HEK293 (cell line): ENCODE measurements at regions not wholly inside any gene's neighbourhood (a gene's known extent, or its start where the extent isn't known, plus 50 kb on each side); places are given as distances from the start of the nearest gene placed in this dataset.

Experiments
- CTCF ChIA-PET: fragments of 350-600 bp; formaldehyde crosslinking; extraction: SDS; loops from one replicate; lab custom pipeline; 2021; ENCODE audit warnings: antibody characterized with exemption; lab: Yijun Ruan, JAX
- POLR2A ChIA-PET: fragments of 300-600 bp; formaldehyde crosslinking; extraction: SDS; loops from one replicate; lab custom pipeline; 2020; ENCODE audit warnings: antibody characterized with exemption, inconsistent platforms; lab: Yijun Ruan, JAX
- H3K27ac ChIP-seq: fragments of 200-500 bp; sonication (Bioruptor generic); 2 replicates; pipeline ENCODE4 v1.5.1; 2014; ENCODE audit warnings: low read depth, low read length, control low read depth, inconsistent platforms; ENCODE audit errors: extremely low read depth
- H3K36me3 ChIP-seq, 2 experiments: fragments of 200-500 bp in 1 of 2; sonication (Bioruptor generic) in 1 of 2; 1 replicate in 1 of 2; 2 replicates in 1 of 2; pipeline ENCODE4 v1.5.1; 2014 to 2017; ENCODE audit warnings: inconsistent platforms in 2 of 2, low read length in 2 of 2; ENCODE audit not compliant: control insufficient read depth in 2 of 2, insufficient read depth in 1 of 2
- H3K4me1 ChIP-seq: fragments of 200-500 bp; sonication (Bioruptor generic); 2 replicates; pipeline ENCODE4 v1.5.1; 2014; ENCODE audit warnings: mild to moderate bottlenecking, low read length, inconsistent platforms; ENCODE audit not compliant: control insufficient read depth, insufficient read depth
- H3K4me3 ChIP-seq: 2 replicates; pipeline ENCODE4 v1.5.1; 2011; ENCODE audit warnings: low read depth, mild to moderate bottlenecking, control low read depth, low read length, moderate library complexity
- H3K9me3 ChIP-seq: fragments of 200-500 bp; sonication (Bioruptor generic); 2 replicates; pipeline ENCODE4 v1.5.1; 2014; ENCODE audit warnings: low read depth, low read length, inconsistent platforms; ENCODE audit not compliant: control insufficient read depth, insufficient read depth
- FEZF1 ChIP-seq: fragments of 450-650 bp; formaldehyde crosslinking; IDR thresholded peaks from 2 replicates; pipeline ENCODE4 v1.5.1; 2016; ENCODE audit warnings: missing biosample characterization, missing genetic modification characterization
- REPIN1 ChIP-seq: fragments of 450-650 bp; formaldehyde crosslinking; IDR thresholded peaks from 2 replicates; pipeline ENCODE4 v1.5.1; 2017; ENCODE audit warnings: missing biosample characterization, missing genetic modification characterization, low read depth
- SALL2 ChIP-seq: fragments of 450-650 bp; formaldehyde crosslinking; IDR thresholded peaks from 2 replicates; pipeline ENCODE4 v1.5.0; 2017; ENCODE audit warnings: missing biosample characterization, mild to moderate bottlenecking, missing genetic modification characterization, borderline replicate concordance
- SP7 ChIP-seq: fragments of 450-650 bp; formaldehyde crosslinking; IDR thresholded peaks from 2 replicates; pipeline ENCODE4 v1.5.1; 2016; ENCODE audit warnings: missing biosample characterization, missing genetic modification characterization
- YY2 ChIP-seq: fragments of 450-650 bp; formaldehyde crosslinking; IDR thresholded peaks from 2 replicates; pipeline ENCODE4 v1.5.1; 2016; ENCODE audit warnings: missing biosample characterization, missing genetic modification characterization
- ZNF133 ChIP-seq: fragments of 450-650 bp; formaldehyde crosslinking; IDR thresholded peaks from 2 replicates; pipeline ENCODE4 v1.5.1; 2016; ENCODE audit warnings: missing biosample characterization, missing genetic modification characterization
- ZNF2 ChIP-seq: fragments of 450-650 bp; formaldehyde crosslinking; IDR thresholded peaks from 2 replicates; pipeline ENCODE4 v1.5.1; 2016; ENCODE audit warnings: missing biosample characterization, missing genetic modification characterization
- ZNF214 ChIP-seq: fragments of 450-650 bp; formaldehyde crosslinking; IDR thresholded peaks from 2 replicates; pipeline ENCODE4 v1.5.1; 2017; ENCODE audit warnings: missing biosample characterization, mild to moderate bottlenecking, missing genetic modification characterization, borderline replicate concordance
- ZNF24 ChIP-seq: fragments of 450-650 bp; formaldehyde crosslinking; IDR thresholded peaks from 2 replicates; pipeline ENCODE4 v1.5.1; 2016; ENCODE audit warnings: missing biosample characterization, missing genetic modification characterization
- ZNF266 ChIP-seq: fragments of 450-650 bp; formaldehyde crosslinking; IDR thresholded peaks from 2 replicates; pipeline ENCODE4 v1.5.1; 2016; ENCODE audit warnings: missing biosample characterization, missing genetic modification characterization, low read depth
- ZNF548 ChIP-seq: fragments of 450-650 bp; formaldehyde crosslinking; IDR thresholded peaks from 2 replicates; pipeline ENCODE4 v1.5.1; 2016; ENCODE audit warnings: missing biosample characterization, missing genetic modification characterization
- ZNF660 ChIP-seq: fragments of 450-650 bp; IDR thresholded peaks from 2 replicates; pipeline ENCODE4 v1.5.1; 2018; ENCODE audit warnings: missing biosample characterization, mild to moderate bottlenecking, missing genetic modification characterization
- ZNF701 ChIP-seq: fragments of 450-650 bp; formaldehyde crosslinking; IDR thresholded peaks from 2 replicates; pipeline ENCODE4 v1.5.1; 2016; ENCODE audit warnings: missing biosample characterization, missing genetic modification characterization
- ZNF747 ChIP-seq: fragments of 450-650 bp; formaldehyde crosslinking; IDR thresholded peaks from 2 replicates; pipeline ENCODE4 v1.5.1; 2016; ENCODE audit warnings: missing biosample characterization, missing genetic modification characterization
- ZXDB ChIP-seq: fragments of 450-650 bp; formaldehyde crosslinking; IDR thresholded peaks from 2 replicates; pipeline ENCODE4 v1.5.1; 2016; ENCODE audit warnings: missing biosample characterization, missing genetic modification characterization
- TF ChIP-seq, protein P1 (sequence below): fragments of 450-650 bp; formaldehyde crosslinking; IDR thresholded peaks from 2 replicates; pipeline ENCODE4 v1.5.1; 2016; ENCODE audit warnings: missing biosample characterization, missing genetic modification characterization, low read depth
- TF ChIP-seq, protein P2 (sequence below): fragments of 450-650 bp; formaldehyde crosslinking; IDR thresholded peaks from 2 replicates; pipeline ENCODE4 v1.5.1; 2017; ENCODE audit warnings: missing biosample characterization, mild to moderate bottlenecking, missing genetic modification characterization, moderate library complexity
- TF ChIP-seq, protein P3 (sequence below): fragments of 450-650 bp; formaldehyde crosslinking; IDR thresholded peaks from 2 replicates; pipeline ENCODE4 v1.5.1; 2017; ENCODE audit warnings: missing biosample characterization, missing genetic modification characterization
- TF ChIP-seq, protein P4 (sequence below): fragments of 450-650 bp; formaldehyde crosslinking; IDR thresholded peaks from 2 replicates; pipeline ENCODE4 v1.5.1; 2016; ENCODE audit warnings: missing biosample characterization, missing genetic modification characterization
- TF ChIP-seq, protein P5 (sequence below): fragments of 450-650 bp; formaldehyde crosslinking; IDR thresholded peaks from 2 replicates; pipeline ENCODE4; 2016; ENCODE audit warnings: missing biosample characterization, missing genetic modification characterization
- TF ChIP-seq, protein P6 (sequence below): fragments of 450-650 bp; formaldehyde crosslinking; IDR thresholded peaks from 2 replicates; pipeline ENCODE4 v1.5.1; 2016; ENCODE audit warnings: missing biosample characterization, missing genetic modification characterization

DNA sequence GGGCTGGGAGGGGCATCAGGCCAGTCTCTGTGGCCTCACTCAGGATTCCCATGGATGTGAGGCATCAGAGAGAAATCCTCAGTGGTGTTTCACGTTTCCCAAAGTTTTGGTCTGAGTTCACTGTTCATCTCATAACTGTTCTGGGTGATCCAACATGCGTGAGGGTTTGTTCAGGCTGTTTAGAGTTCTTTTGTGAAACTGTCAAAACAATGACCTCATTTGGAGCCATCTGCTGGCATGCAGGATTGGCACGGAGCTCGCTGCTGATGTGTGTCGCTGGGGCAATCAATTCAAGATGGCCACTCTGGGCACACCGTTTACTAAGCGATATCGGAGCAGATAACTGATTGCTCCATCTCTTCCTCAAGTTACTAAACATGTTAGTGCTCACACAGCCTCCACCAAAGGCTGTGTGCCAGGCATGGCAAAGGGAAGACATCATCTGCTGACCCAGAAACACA is 365.6 kb downstream of the WDR11 start:
- no peaks in the 10 kb centered on the region for H3K9me3 ChIP-seq
- H3K36me3 ChIP-seq = no peaks in the 10 kb centered on the region
- no peak overlapping the region for H3K4me3 ChIP-seq
- ChIA-PET POLR2A (no interaction called here), CTCF (no interaction called here)
- H3K4me1 ChIP-seq = no peaks in the 10 kb centered on the region
- H3K27ac ChIP-seq = no peak overlapping the region
- TF ChIP-seq, protein P1, sequence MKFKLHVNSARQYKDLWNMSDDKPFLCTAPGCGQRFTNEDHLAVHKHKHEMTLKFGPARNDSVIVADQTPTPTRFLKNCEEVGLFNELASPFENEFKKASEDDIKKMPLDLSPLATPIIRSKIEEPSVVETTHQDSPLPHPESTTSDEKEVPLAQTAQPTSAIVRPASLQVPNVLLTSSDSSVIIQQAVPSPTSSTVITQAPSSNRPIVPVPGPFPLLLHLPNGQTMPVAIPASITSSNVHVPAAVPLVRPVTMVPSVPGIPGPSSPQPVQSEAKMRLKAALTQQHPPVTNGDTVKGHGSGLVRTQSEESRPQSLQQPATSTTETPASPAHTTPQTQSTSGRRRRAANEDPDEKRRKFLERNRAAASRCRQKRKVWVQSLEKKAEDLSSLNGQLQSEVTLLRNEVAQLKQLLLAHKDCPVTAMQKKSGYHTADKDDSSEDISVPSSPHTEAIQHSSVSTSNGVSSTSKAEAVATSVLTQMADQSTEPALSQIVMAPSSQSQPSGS (tag by site-specific recombination) = peak; percentile 12; the same call in 1 of the 2 replicates
- TF ChIP-seq ZNF548 (tag by site-specific recombination) (no peak), ZNF133 (peak; percentile 28; the same call in 1 of the 2 replicates), ZNF2 (tag by site-specific recombination) (no peak), ZNF214 (tag by site-specific recombination) (no peak), ZNF660 (tag by site-specific recombination) (peak; percentile 88)
- TF ChIP-seq, protein P2, sequence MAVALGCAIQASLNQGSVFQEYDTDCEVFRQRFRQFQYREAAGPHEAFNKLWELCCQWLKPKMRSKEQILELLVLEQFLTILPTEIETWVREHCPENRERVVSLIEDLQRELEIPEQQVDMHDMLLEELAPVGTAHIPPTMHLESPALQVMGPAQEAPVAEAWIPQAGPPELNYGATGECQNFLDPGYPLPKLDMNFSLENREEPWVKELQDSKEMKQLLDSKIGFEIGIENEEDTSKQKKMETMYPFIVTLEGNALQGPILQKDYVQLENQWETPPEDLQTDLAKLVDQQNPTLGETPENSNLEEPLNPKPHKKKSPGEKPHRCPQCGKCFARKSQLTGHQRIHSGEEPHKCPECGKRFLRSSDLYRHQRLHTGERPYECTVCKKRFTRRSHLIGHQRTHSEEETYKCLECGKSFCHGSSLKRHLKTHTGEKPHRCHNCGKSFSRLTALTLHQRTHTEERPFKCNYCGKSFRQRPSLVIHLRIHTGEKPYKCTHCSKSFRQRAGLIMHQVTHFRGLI = no peak
- TF ChIP-seq, protein P3, sequence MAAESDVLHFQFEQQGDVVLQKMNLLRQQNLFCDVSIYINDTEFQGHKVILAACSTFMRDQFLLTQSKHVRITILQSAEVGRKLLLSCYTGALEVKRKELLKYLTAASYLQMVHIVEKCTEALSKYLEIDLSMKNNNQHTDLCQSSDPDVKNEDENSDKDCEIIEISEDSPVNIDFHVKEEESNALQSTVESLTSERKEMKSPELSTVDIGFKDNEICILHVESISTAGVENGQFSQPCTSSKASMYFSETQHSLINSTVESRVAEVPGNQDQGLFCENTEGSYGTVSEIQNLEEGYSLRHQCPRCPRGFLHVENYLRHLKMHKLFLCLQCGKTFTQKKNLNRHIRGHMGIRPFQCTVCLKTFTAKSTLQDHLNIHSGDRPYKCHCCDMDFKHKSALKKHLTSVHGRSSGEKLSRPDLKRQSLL (tag by site-specific recombination) = no peak

DNA sequence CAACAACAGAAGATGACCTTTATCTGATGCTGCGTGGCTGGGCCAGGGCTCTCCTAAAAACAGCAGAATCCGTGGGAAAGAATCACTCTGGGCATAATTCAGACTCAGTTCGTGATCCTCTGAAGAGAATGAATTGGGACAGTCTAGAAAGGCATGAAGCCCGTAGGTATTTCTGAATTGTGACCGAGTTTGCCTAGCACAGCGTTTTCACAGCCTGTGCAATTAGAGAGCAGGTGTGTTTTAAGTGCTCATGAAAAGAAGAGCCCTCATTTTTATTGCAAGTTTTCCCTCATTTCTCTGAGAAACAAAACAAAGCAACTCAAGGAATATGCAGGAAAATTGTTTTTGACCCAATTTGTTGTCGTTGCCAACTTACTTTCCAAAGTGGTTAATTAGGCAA is 366.2 kb downstream of the WDR11 start:
- H3K4me1 ChIP-seq = no peaks in the 10 kb centered on the region
- no peak overlapping the region for H3K4me3 ChIP-seq
- ChIA-PET CTCF (no interaction called here), POLR2A (no interaction called here)
- no peaks in the 10 kb centered on the region for H3K36me3 ChIP-seq
- no peak overlapping the region for H3K27ac ChIP-seq
- no peaks in the 10 kb centered on the region for H3K9me3 ChIP-seq
- TF ChIP-seq, protein P4, sequence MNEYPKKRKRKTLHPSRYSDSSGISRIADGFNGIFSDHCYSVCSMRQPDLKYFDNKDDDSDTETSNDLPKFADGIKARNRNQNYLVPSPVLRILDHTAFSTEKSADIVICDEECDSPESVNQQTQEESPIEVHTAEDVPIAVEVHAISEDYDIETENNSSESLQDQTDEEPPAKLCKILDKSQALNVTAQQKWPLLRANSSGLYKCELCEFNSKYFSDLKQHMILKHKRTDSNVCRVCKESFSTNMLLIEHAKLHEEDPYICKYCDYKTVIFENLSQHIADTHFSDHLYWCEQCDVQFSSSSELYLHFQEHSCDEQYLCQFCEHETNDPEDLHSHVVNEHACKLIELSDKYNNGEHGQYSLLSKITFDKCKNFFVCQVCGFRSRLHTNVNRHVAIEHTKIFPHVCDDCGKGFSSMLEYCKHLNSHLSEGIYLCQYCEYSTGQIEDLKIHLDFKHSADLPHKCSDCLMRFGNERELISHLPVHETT = no peak
- TF ChIP-seq ZNF266 (tag by site-specific recombination) (no peak), ZNF701 (tag by site-specific recombination) (no peak), ZNF747 (no peak), ZXDB (tag by site-specific recombination) (no peak)
- TF ChIP-seq, protein P5, sequence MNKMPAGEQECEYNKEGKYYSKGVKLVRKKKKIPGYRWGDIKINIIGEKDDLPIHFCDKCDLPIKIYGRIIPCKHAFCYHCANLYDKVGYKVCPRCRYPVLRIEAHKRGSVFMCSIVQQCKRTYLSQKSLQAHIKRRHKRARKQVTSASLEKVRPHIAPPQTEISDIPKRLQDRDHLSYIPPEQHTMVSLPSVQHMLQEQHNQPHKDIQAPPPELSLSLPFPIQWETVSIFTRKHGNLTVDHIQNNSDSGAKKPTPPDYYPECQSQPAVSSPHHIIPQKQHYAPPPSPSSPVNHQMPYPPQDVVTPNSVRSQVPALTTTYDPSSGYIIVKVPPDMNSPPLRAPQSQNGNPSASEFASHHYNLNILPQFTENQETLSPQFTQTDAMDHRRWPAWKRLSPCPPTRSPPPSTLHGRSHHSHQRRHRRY (tag by site-specific recombination) = no peak

DNA sequence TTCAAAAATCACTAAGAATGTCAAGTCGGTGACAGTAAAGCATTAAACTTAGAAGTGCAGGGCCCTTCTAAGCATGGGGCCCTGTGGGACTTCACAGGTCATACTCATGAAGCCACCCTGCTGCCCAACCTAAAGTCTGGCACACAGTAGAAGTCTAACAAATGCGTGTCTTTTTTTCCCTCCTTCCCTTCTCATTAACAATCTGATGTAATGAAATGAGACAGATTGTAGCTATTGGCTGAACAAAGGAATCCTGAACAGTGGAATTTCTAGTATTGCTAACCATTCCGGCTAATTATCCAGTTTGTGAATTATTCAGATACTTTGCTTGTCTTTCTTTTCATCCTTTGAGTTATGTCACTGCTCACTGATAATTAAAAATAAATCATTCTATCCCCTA is 369.9 kb downstream of the WDR11 start:
- Histone ChIP-seq H3K9me3 (no peaks in the 10 kb centered on the region), H3K27ac (no peak overlapping the region), H3K4me1 (no peaks in the 10 kb centered on the region), H3K4me3 (no peak overlapping the region), H3K36me3 (no peaks in the 10 kb centered on the region)
- POLR2A ChIA-PET = no interaction called here
- CTCF ChIA-PET = interaction anchor here (0.7 kb wide), 1 partner anchor 46 kb away, joined by 3 read pairs; no protein-coding TSS in a partner anchor
- no peak for TF ChIP-seq SALL2 (tag by site-specific recombination)
- no peak for TF ChIP-seq FEZF1 (tag by site-specific recombination)
- TF ChIP-seq, protein P4 = no peak
- TF ChIP-seq, protein P6, sequence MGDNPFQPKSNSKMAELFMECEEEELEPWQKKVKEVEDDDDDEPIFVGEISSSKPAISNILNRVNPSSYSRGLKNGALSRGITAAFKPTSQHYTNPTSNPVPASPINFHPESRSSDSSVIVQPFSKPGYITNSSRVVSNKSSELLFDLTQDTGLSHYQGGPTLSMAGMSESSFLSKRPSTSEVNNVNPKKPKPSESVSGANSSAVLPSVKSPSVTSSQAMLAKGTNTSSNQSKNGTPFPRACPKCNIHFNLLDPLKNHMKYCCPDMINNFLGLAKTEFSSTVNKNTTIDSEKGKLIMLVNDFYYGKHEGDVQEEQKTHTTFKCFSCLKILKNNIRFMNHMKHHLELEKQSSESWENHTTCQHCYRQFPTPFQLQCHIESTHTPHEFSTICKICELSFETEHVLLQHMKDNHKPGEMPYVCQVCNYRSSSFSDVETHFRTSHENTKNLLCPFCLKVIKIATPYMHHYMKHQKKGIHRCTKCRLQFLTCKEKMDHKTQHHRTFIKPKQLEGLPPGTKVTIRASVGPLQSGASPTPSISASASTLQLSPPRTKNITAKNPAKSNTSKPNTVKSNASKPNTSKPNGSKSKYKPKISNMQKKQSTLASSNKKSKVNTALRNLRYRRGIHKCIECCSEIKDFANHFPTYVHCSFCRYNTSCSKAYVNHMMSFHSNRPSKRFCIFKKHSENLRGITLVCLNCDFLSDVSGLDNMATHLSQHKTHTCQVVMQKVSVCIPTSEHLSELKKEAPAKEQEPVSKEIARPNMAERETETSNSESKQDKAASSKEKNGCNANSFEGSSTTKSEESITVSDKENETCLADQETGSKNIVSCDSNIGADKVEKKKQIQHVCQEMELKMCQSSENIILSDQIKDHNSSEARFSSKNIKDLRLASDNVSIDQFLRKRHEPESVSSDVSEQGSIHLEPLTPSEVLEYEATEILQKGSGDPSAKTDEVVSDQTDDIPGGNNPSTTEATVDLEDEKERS (tag by site-specific recombination) = no peak
- no peak for TF ChIP-seq REPIN1 (tag by site-specific recombination)
- no peak for TF ChIP-seq ZNF747
- no peak for TF ChIP-seq ZNF24 (tag by site-specific recombination)
- TF ChIP-seq SP7 (tag by site-specific recombination) = no peak
- no peak for TF ChIP-seq YY2 (tag by site-specific recombination)
